ENCODE measurements at regions not wholly inside any gene's neighbourhood (a gene's known extent, or its start where the extent isn't known, plus 50 kb on each side); places are given as distances from the start of the nearest gene placed in this dataset.
A peak's percentile ranks its signal among the peaks of the same experiment; 100 is the strongest.

GRCh38 chr1:222457513-222457912 lies 90.4 kb downstream of the HHIPL2 start:
- H3K36me3 Mint-ChIP-seq (ENCODE audit: insufficient read depth, unreplicated experiment), result no peaks in the 10 kb centered on the region
- peaks cover 11% of the 10 kb centered on the region for H3K9me3 Mint-ChIP-seq (ENCODE audit: low read depth, unreplicated experiment)
- no peak for DNase-seq
- TF ChIP-seq, protein P1, sequence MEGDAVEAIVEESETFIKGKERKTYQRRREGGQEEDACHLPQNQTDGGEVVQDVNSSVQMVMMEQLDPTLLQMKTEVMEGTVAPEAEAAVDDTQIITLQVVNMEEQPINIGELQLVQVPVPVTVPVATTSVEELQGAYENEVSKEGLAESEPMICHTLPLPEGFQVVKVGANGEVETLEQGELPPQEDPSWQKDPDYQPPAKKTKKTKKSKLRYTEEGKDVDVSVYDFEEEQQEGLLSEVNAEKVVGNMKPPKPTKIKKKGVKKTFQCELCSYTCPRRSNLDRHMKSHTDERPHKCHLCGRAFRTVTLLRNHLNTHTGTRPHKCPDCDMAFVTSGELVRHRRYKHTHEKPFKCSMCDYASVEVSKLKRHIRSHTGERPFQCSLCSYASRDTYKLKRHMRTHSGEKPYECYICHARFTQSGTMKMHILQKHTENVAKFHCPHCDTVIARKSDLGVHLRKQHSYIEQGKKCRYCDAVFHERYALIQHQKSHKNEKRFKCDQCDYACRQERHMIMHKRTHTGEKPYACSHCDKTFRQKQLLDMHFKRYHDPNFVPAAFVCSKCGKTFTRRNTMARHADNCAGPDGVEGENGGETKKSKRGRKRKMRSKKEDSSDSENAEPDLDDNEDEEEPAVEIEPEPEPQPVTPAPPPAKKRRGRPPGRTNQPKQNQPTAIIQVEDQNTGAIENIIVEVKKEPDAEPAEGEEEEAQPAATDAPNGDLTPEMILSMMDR (IDR thresholded peaks at IDR 0.05; ENCODE audit: unreplicated experiment), result no peak
- CTCF ChIA-PET, result no interaction called here
- H3K4me1 Mint-ChIP-seq (ENCODE audit: low read depth, unreplicated experiment), result peaks cover 12% of the 10 kb centered on the region
- H3K4me3 Mint-ChIP-seq (ENCODE audit: low read depth, unreplicated experiment), result no peak overlapping the region
- no peak overlapping the region for H3K27ac Mint-ChIP-seq (ENCODE audit: unreplicated experiment)
- intact Hi-C loops (cut with micrococcal nuclease; ENCODE audit: unreplicated experiment), result loop anchor here (5.0 to 10.0 kb wide), 3 partner anchors 283 to 1583 kb away; partner anchors contain the start of gene HLX
- no TSS peak for BruUV-seq (replicated peaks)
- H3K27me3 Mint-ChIP-seq (ENCODE audit: unreplicated experiment), result peaks cover 10% of the 10 kb centered on the region

GRCh38 chr1:222457084-222457483 lies 90.8 kb downstream of the HHIPL2 start:
- Mint-ChIP-seq H3K27me3 (ENCODE audit: unreplicated experiment) (peaks cover 11% of the 10 kb centered on the region), H3K36me3 (ENCODE audit: insufficient read depth, unreplicated experiment) (no peaks in the 10 kb centered on the region), H3K27ac (ENCODE audit: unreplicated experiment) (peak overlapping the region; percentile 43), H3K4me3 (ENCODE audit: low read depth, unreplicated experiment) (no peak overlapping the region), H3K4me1 (ENCODE audit: low read depth, unreplicated experiment) (peaks cover 12% of the 10 kb centered on the region), H3K9me3 (ENCODE audit: low read depth, unreplicated experiment) (peaks cover 11% of the 10 kb centered on the region)
- intact Hi-C loops (cut with micrococcal nuclease; ENCODE audit: unreplicated experiment), result loop anchor here (5.0 to 10.0 kb wide), 3 partner anchors 282 to 1582 kb away; partner anchors contain the start of gene HLX
- no peak for DNase-seq
- TF ChIP-seq, protein P1 (IDR thresholded peaks at IDR 0.05; ENCODE audit: unreplicated experiment), result no peak
- CTCF ChIA-PET, result no interaction called here
- BruUV-seq (replicated peaks), result no TSS peak

GRCh38 chr1:222455188-222455879 lies 92.6 kb downstream of the HHIPL2 start:
- TF ChIP-seq, protein P1 (IDR thresholded peaks at IDR 0.05; ENCODE audit: unreplicated experiment), result peak; percentile 92
- intact Hi-C loops (cut with micrococcal nuclease; ENCODE audit: unreplicated experiment), result loop anchor here (1.0 to 10.0 kb wide), 4 partner anchors 243 to 1581 kb away; partner anchors contain the start of gene HLX
- Mint-ChIP-seq H3K36me3 (ENCODE audit: insufficient read depth, unreplicated experiment) (no peaks in the 10 kb centered on the region), H3K27ac (ENCODE audit: unreplicated experiment) (no peak overlapping the region), H3K4me3 (ENCODE audit: low read depth, unreplicated experiment) (no peak overlapping the region), H3K4me1 (ENCODE audit: low read depth, unreplicated experiment) (peaks cover 12% of the 10 kb centered on the region), H3K27me3 (ENCODE audit: unreplicated experiment) (peaks cover 29% of the 10 kb centered on the region), H3K9me3 (ENCODE audit: low read depth, unreplicated experiment) (peaks cover 9% of the 10 kb centered on the region)
- DNase-seq, result peak; percentile 89
- CTCF ChIA-PET, result interaction anchor here (0.6 to 2.1 kb wide), 11 partner anchors 11 to 977 kb away, joined by 3 to 13 read pairs (median 5); no protein-coding TSS in a partner anchor
- no TSS peak for BruUV-seq (replicated peaks)

DNA sequence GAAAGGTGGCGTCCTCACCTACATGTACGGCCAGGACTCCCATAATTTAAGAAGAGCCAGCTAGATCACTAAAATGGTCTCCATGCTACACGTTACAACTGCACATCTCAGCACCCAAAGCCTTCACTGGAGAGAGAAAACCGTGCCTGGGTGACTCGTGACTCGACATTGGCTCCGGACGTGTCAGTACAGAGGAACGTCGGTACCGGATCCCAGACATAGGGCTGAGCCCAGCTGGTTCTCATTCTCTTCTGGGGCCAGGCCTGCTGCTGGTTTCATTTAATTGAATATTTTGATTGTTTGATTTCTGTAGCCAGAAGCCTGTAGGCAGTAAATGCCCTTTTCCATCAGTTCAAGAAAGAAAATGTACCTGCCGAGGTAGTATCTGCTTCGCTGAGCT lies 93.1 kb downstream of the HHIPL2 start:
- no peak for DNase-seq
- no peaks in the 10 kb centered on the region for H3K36me3 Mint-ChIP-seq (ENCODE audit: insufficient read depth, unreplicated experiment)
- intact Hi-C loops (cut with micrococcal nuclease; ENCODE audit: unreplicated experiment), result loop anchor here (1.0 to 10.0 kb wide), 6 partner anchors 242 to 1580 kb away; partner anchors contain the start of gene HLX
- CTCF ChIA-PET, result interaction anchor here (0.9 to 2.1 kb wide), 8 partner anchors 86 to 977 kb away, joined by 3 to 13 read pairs (median 6); no protein-coding TSS in a partner anchor
- peaks cover 9% of the 10 kb centered on the region for H3K9me3 Mint-ChIP-seq (ENCODE audit: low read depth, unreplicated experiment)
- BruUV-seq (replicated peaks), result no TSS peak
- peaks cover 12% of the 10 kb centered on the region for H3K4me1 Mint-ChIP-seq (ENCODE audit: low read depth, unreplicated experiment)
- H3K27me3 Mint-ChIP-seq (ENCODE audit: unreplicated experiment), result peaks cover 29% of the 10 kb centered on the region
- TF ChIP-seq, protein P1 (IDR thresholded peaks at IDR 0.05; ENCODE audit: unreplicated experiment), result no peak
- no peak overlapping the region for H3K27ac Mint-ChIP-seq (ENCODE audit: unreplicated experiment)
- H3K4me3 Mint-ChIP-seq (ENCODE audit: low read depth, unreplicated experiment), result no peak overlapping the region

Measured in Calu3 (cell line).